Osteocyte (in vitro differentiated cells): ENCODE measurements at regions not wholly inside any gene's neighbourhood (a gene's known extent, or its start where the extent isn't known, plus 50 kb on each side); places are given as distances from the start of the nearest gene placed in this dataset.

ENCODE experiments used
- DNase-seq: peaks from one replicate; pipeline ENCODE4 v3.0.0; 2021; ENCODE audit warnings: mixed read lengths; ENCODE audit not compliant: unreplicated experiment; ENCODE audit errors: extremely low spot score
- H3K27ac Mint-ChIP-seq: one replicate; pipeline ENCODE4 v1.8.0; 2021; ENCODE audit warnings: mild to moderate bottlenecking, mixed read lengths; ENCODE audit not compliant: unreplicated experiment
- H3K27me3 Mint-ChIP-seq: one replicate; pipeline ENCODE4 v1.8.0; 2021; ENCODE audit warnings: mixed read lengths; ENCODE audit not compliant: unreplicated experiment
- H3K36me3 Mint-ChIP-seq: one replicate; pipeline ENCODE4 v1.8.0; 2021; ENCODE audit warnings: mixed read lengths; ENCODE audit not compliant: unreplicated experiment
- H3K4me1 Mint-ChIP-seq: one replicate; pipeline ENCODE4 v1.8.0; 2021; ENCODE audit warnings: mixed read lengths; ENCODE audit not compliant: unreplicated experiment
- H3K4me3 Mint-ChIP-seq: one replicate; pipeline ENCODE4 v1.8.0; 2021; ENCODE audit warnings: mild to moderate bottlenecking, moderate library complexity, mixed read lengths; ENCODE audit not compliant: unreplicated experiment
- H3K9me3 Mint-ChIP-seq: one replicate; pipeline ENCODE4 v1.8.0; 2021; ENCODE audit warnings: mixed read lengths; ENCODE audit not compliant: unreplicated experiment
- CTCF ChIP-seq: fragments of 200-600 bp; sonication (generic); IDR thresholded peaks from 2 replicates; pipeline ENCODE4 v1.5.0; 2021; ENCODE audit warnings: antibody characterized with exemption, mild to moderate bottlenecking, moderate library complexity

- Mint-ChIP-seq H3K9me3 (no peaks in the 10 kb centered on the region), H3K27me3 (no peaks in the 10 kb centered on the region), H3K36me3 (no peaks in the 10 kb centered on the region), H3K27ac (no peak overlapping the region), H3K4me3 (no peak overlapping the region), H3K4me1 (peaks cover 19% of the 10 kb centered on the region)
- DNase-seq, result no peak
- TF ChIP-seq CTCF, result no peak
Observed at GRCh38 chr2:18819566-18819965, 230.2 kb upstream of the NT5C1B start.

GRCh38 chr2:18814387-18814786 lies 225.0 kb upstream of the NT5C1B start:
- no peak overlapping the region for H3K4me3 Mint-ChIP-seq
- H3K27me3 Mint-ChIP-seq, result peaks cover 3% of the 10 kb centered on the region
- DNase-seq, result no peak
- peaks cover 21% of the 10 kb centered on the region for H3K4me1 Mint-ChIP-seq
- TF ChIP-seq CTCF, result no peak
- no peaks in the 10 kb centered on the region for H3K36me3 Mint-ChIP-seq
- no peaks in the 10 kb centered on the region for H3K9me3 Mint-ChIP-seq
- no peak overlapping the region for H3K27ac Mint-ChIP-seq

- no peak for TF ChIP-seq CTCF
Observed at GRCh38 chr2:18804536-18804935, 215.2 kb upstream of the NT5C1B start.

GRCh38 chr2:18803141-18803939 lies 214.0 kb upstream of the NT5C1B start:
- Mint-ChIP-seq H3K4me1 (no peaks in the 10 kb centered on the region), H3K27me3 (no peaks in the 10 kb centered on the region), H3K27ac (no peak overlapping the region), H3K9me3 (no peaks in the 10 kb centered on the region), H3K36me3 (peaks cover 2% of the 10 kb centered on the region), H3K4me3 (no peak overlapping the region)
- no peak for TF ChIP-seq CTCF
- no peak for DNase-seq

More at GRCh38 chr2:18804536-18804935, 215.2 kb upstream of the NT5C1B start:
- no peak for DNase-seq
- Mint-ChIP-seq H3K9me3 (no peaks in the 10 kb centered on the region), H3K36me3 (peaks cover 2% of the 10 kb centered on the region), H3K4me1 (no peaks in the 10 kb centered on the region), H3K27me3 (peaks cover 8% of the 10 kb centered on the region), H3K4me3 (no peak overlapping the region), H3K27ac (no peak overlapping the region)

GRCh38 chr2:18800240-18800971 lies 211.0 kb upstream of the NT5C1B start:
- Mint-ChIP-seq H3K36me3 (no peaks in the 10 kb centered on the region), H3K27ac (no peak overlapping the region), H3K27me3 (no peaks in the 10 kb centered on the region), H3K4me3 (no peak overlapping the region), H3K4me1 (peaks cover 11% of the 10 kb centered on the region), H3K9me3 (no peaks in the 10 kb centered on the region)
- DNase-seq, result no peak
- TF ChIP-seq CTCF, result no peak
